Trophoblast cell (in vitro differentiated cells and primary cell): ENCODE measurements at regions not wholly inside any gene's neighbourhood (a gene's known extent, or its start where the extent isn't known, plus 50 kb on each side); places are given as distances from the start of the nearest gene placed in this dataset.
"Not testable (repeated sequence)": the region's sequence is repeated elsewhere in the genome, so short reads cannot be mapped to it uniquely, and the experiment has no call there.

ENCODE experiments used
- DNase-seq, 2 donors: peaks; one replicate each; pipeline ENCODE4 v3.0.0-alpha.2; 2016
- H2AFZ ChIP-seq: 2 replicates; pipeline ENCODE4 v1.6.1; 2013; ENCODE audit warnings: low read length, moderate library complexity, mild to moderate bottlenecking; ENCODE audit not compliant: insufficient read depth, poor library complexity
- H2AK5ac ChIP-seq: 2 replicates; pipeline ENCODE4 v1.6.1; 2013; ENCODE audit warnings: mild to moderate bottlenecking, low read length
- H2BK120ac ChIP-seq: 2 replicates; pipeline ENCODE4 v1.6.1; 2013; ENCODE audit warnings: low read length, mild to moderate bottlenecking, moderate library complexity; ENCODE audit not compliant: insufficient read depth, poor library complexity
- H2BK12ac ChIP-seq: 2 replicates; pipeline ENCODE4 v1.6.1; 2013; ENCODE audit warnings: mild to moderate bottlenecking, low read length, moderate library complexity
- H2BK5ac ChIP-seq: 2 replicates; pipeline ENCODE4 v1.6.1; 2013; ENCODE audit warnings: low read length, low read depth, moderate library complexity, mild to moderate bottlenecking; ENCODE audit not compliant: poor library complexity
- H3K14ac ChIP-seq: 2 replicates; pipeline ENCODE4 v1.6.1; 2013; ENCODE audit warnings: mild to moderate bottlenecking, low read length
- H3K18ac ChIP-seq: 2 replicates; pipeline ENCODE4 v1.6.1; 2013; ENCODE audit warnings: mild to moderate bottlenecking, low read length
- H3K23ac ChIP-seq: 2 replicates; pipeline ENCODE4 v1.6.1; 2013; ENCODE audit warnings: low read length
- H3K27ac ChIP-seq: 2 replicates; pipeline ENCODE4 v1.5.1; 2013; ENCODE audit warnings: low read depth, mild to moderate bottlenecking, inconsistent platforms, low read length, moderate library complexity
- H3K27me3 ChIP-seq: 2 replicates; pipeline ENCODE4 v1.6.1; 2013; ENCODE audit warnings: inconsistent platforms, mild to moderate bottlenecking, low read length, moderate library complexity; ENCODE audit not compliant: insufficient read depth
- H3K36me3 ChIP-seq, 2 experiments: 1 replicate in 1 of 2; 2 replicates in 1 of 2; pipeline ENCODE4 v1.6.1; 2013; ENCODE audit warnings: low read length in 2 of 2, mild to moderate bottlenecking in 2 of 2, moderate library complexity in 1 of 2; ENCODE audit not compliant: insufficient read depth in 2 of 2, control insufficient read depth in 1 of 2
- H3K4ac ChIP-seq: 2 replicates; pipeline ENCODE4 v1.6.1; 2013; ENCODE audit warnings: low read depth, mild to moderate bottlenecking, low read length, moderate library complexity
- H3K4me1 ChIP-seq, 2 experiments: 1 replicate in 1 of 2; 2 replicates in 1 of 2; pipeline ENCODE4 v1.6.1; 2013; ENCODE audit warnings: low read length in 2 of 2, mild to moderate bottlenecking in 2 of 2, moderate library complexity in 1 of 2; ENCODE audit not compliant: insufficient read depth in 2 of 2, control insufficient read depth in 1 of 2
- H3K4me2 ChIP-seq: 2 replicates; pipeline ENCODE4 v1.6.1; 2013; ENCODE audit warnings: inconsistent platforms, mild to moderate bottlenecking, low read length, moderate library complexity
- H3K4me3 ChIP-seq: 2 replicates; pipeline ENCODE4 v1.5.1; 2013; ENCODE audit warnings: mild to moderate bottlenecking, low read depth, low read length, inconsistent platforms
- H3K79me1 ChIP-seq: one replicate; pipeline ENCODE4 v1.6.1; 2013; ENCODE audit warnings: low read length
- H3K79me2 ChIP-seq: 2 replicates; pipeline ENCODE4 v1.6.1; 2013; ENCODE audit warnings: low read length, mild to moderate bottlenecking; ENCODE audit not compliant: control insufficient read depth, insufficient read depth, poor library complexity
- H3K9ac ChIP-seq: 2 replicates; pipeline ENCODE4 v1.6.1; 2013; ENCODE audit warnings: mild to moderate bottlenecking, low read length
- H3K9me3 ChIP-seq: 2 replicates; pipeline ENCODE4 v1.6.1; 2013; ENCODE audit warnings: low read depth, mild to moderate bottlenecking, control low read depth, inconsistent platforms, low read length; ENCODE audit not compliant: insufficient read depth
- H4K12ac ChIP-seq: 2 replicates; pipeline ENCODE4 v1.6.1; 2013; ENCODE audit warnings: low read depth, mild to moderate bottlenecking, low read length, moderate library complexity
- H4K8ac ChIP-seq: 2 replicates; pipeline ENCODE4 v1.6.1; 2013; ENCODE audit warnings: low read depth, mild to moderate bottlenecking, low read length, moderate library complexity
- H4K91ac ChIP-seq: one replicate; pipeline ENCODE4 v1.6.1; 2013; ENCODE audit warnings: low read depth, mild to moderate bottlenecking, low read length, moderate library complexity
- WGBS: extraction: QIAGEN DNeasy Blood & Tissue Kit; methylation state at CpG from one replicate; pipeline ENCODE4 v1.1.7; 2013; ENCODE audit warnings: missing lambda C conversion rate; ENCODE audit not compliant: insufficient read length, insufficient coverage; ENCODE audit errors: extremely low coverage; 5-methylcytosine and 5-hydroxymethylcytosine counted together

- Histone ChIP-seq H4K91ac (no peak overlapping the region), H3K9ac (no peak overlapping the region), H3K23ac (no peak overlapping the region), H3K18ac (no peak overlapping the region), H3K9me3 (no peaks in the 10 kb centered on the region), H3K4me1 (no peaks in the 10 kb centered on the region), H3K27me3 (no peaks in the 10 kb centered on the region), H2BK5ac (no peak overlapping the region), H3K27ac (no peak overlapping the region), H3K14ac (no peak overlapping the region), H3K36me3 (no peaks in the 10 kb centered on the region), H2AFZ (no peak overlapping the region), H2AK5ac (no peak overlapping the region), H4K12ac (no peak overlapping the region), H3K4ac (no peak overlapping the region), H4K8ac (no peak overlapping the region), H3K79me1 (peaks cover 3% of the 10 kb centered on the region), H2BK120ac (no peak overlapping the region), H3K79me2 (no peaks in the 10 kb centered on the region), H2BK12ac (no peak overlapping the region), H3K4me2 (no peak overlapping the region), H3K4me3 (no peak overlapping the region)
- WGBS: no CpG with 5 or more reads among the region's 3 CpGs
- DNase-seq: no peak
These were observed 57.9 kb upstream of the ITGB1 start for GRCh38 chr10:33015761-33016547.

DNA sequence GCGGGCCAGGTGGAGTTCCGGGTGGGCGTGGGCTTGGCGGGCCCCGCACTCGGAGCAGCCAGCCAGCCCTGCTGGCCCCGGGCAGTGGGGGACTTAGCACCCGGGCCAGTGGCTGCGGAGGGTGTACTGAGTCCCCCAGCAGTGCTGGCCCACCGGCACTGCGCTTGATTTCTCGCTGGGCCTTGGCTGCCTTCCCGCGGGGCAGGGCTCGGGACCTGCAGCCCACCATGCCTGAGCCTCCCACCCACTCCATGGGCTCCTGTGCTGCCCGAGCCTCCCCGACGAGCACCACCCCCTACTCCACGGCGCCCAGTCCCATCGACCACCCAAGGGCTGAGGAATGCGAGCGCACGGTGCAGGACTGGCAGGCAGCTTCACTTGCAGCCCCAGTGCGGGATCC is 55.3 kb upstream of the ITGB1 start:
- DNase-seq, H3K79me1 ChIP-seq, H2BK120ac ChIP-seq: not testable (repeated sequence)

GRCh38 chr10:33012306-33012705 is 54.3 kb upstream of the ITGB1 start:
- DNase-seq: no peak
- H2BK12ac ChIP-seq: peak overlapping the region; percentile 31
- H3K9ac ChIP-seq: no peak overlapping the region
- H3K4me1 ChIP-seq: peaks cover 5 to 14% of the 10 kb centered on the region in 2 experiments
- H3K79me2 ChIP-seq: no peaks in the 10 kb centered on the region
- H3K23ac ChIP-seq: no peak overlapping the region
- no peak overlapping the region for H3K4me2 ChIP-seq
- H3K4ac ChIP-seq: no peak overlapping the region
- no peak overlapping the region for H2BK120ac ChIP-seq
- H4K91ac ChIP-seq: no peak overlapping the region
- no peak overlapping the region for H3K18ac ChIP-seq
- H2AFZ ChIP-seq: no peak overlapping the region
- peaks cover 8% of the 10 kb centered on the region for H3K79me1 ChIP-seq
- H3K27me3 ChIP-seq: no peaks in the 10 kb centered on the region
- peak overlapping the region; percentile 53 for H2AK5ac ChIP-seq
- no peak overlapping the region for H2BK5ac ChIP-seq
- no peak overlapping the region for H3K4me3 ChIP-seq
- H4K12ac ChIP-seq: no peak overlapping the region
- no peak overlapping the region for H4K8ac ChIP-seq
- no peak overlapping the region for H3K14ac ChIP-seq
- WGBS: no CpG with 5 or more reads among the region's 5 CpGs
- no peaks in the 10 kb centered on the region for H3K36me3 ChIP-seq
- no peaks in the 10 kb centered on the region for H3K9me3 ChIP-seq
- H3K27ac ChIP-seq: no peak overlapping the region

More for the DNA sequence above, 55.3 kb upstream of the ITGB1 start:
- H3K23ac ChIP-seq, H3K9me3 ChIP-seq, H3K18ac ChIP-seq, H3K4me3 ChIP-seq, H2BK5ac ChIP-seq, H3K4ac ChIP-seq, H2AFZ ChIP-seq, H2BK12ac ChIP-seq, H4K91ac ChIP-seq, H4K12ac ChIP-seq, H3K27me3 ChIP-seq, H3K27ac ChIP-seq, H2AK5ac ChIP-seq, H3K36me3 ChIP-seq, H3K79me2 ChIP-seq, H3K4me2 ChIP-seq, H3K9ac ChIP-seq, H4K8ac ChIP-seq, H3K14ac ChIP-seq: not testable (repeated sequence)
- no CpG with 5 or more reads among the region's 25 CpGs for WGBS
- H3K4me1 ChIP-seq: peaks cover 5 to 11% of the 10 kb centered on the region in 2 experiments

DNA sequence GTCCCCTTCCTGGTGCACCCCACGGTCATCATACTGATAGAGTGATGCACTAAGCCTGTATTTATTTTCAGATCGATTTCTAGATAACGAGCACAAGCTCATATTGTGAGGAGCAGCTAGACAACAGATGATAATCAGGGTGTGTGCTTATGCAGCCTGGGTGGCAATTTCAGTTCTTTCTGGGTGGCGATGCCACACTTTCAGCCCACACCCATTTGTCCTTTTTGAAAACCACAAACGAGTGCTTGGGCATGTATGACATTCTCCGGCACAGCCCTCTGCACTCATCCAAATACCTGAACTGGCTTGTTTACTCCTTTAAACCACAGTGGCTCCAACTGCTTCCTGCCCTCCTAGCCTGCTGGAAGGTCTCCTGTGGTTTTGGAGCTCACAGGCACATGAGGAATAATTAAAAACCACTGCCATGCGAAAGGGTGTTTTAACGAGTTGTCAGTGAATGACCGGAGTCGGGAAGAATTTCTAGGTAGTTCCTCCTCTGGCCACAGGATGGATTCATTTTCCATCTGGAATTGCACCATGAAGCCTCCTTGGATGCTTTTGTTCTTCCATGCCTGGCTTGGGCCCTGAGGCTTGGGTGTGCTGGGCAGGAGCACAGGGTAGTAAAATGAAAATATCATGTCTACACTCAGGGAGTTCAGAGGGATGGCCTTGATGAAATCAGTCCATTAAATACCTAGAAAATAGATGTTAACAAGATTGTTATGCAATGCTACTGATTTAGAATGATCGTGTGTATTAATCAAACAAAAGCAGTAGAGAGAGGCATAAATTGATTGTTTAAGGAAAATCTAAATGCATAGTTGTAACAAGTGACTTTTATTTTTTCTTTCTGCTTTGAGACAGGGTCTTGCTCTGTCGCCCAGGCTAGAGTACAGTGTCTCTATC is 52.4 kb upstream of the ITGB1 start:
- Histone ChIP-seq H3K4ac (no peak overlapping the region), H4K12ac (no peak overlapping the region), H3K79me1 (peaks cover 17% of the 10 kb centered on the region), H3K18ac (peak overlapping the region; percentile 56), H2AFZ (no peak overlapping the region), H2BK12ac (peak overlapping the region; percentile 56), H3K36me3 (no peaks in the 10 kb centered on the region), H3K23ac (no peak overlapping the region), H3K4me3 (no peak overlapping the region), H3K27me3 (no peaks in the 10 kb centered on the region), H2BK5ac (no peak overlapping the region), H2AK5ac (no peak overlapping the region), H3K79me2 (no peaks in the 10 kb centered on the region), H3K4me2 (peak overlapping the region; percentile 6), H3K9me3 (no peaks in the 10 kb centered on the region), H4K8ac (no peak overlapping the region), H3K27ac (peak overlapping the region; percentile 24), H3K9ac (no peak overlapping the region), H3K14ac (peak overlapping the region; percentile 68), H3K4me1 (peaks cover 9 to 16% of the 10 kb centered on the region in 2 experiments), H4K91ac (peak overlapping the region; percentile 61), H2BK120ac (peak overlapping the region; percentile 30)
- peak; percentile 57 to 82 for DNase-seq
- WGBS: no CpG with 5 or more reads among the region's 12 CpGs
